Thyroid gland (tissue), 4 donors: ENCODE measurements at regions not wholly inside any gene's neighbourhood (a gene's known extent, or its start where the extent isn't known, plus 50 kb on each side); places are given as distances from the start of the nearest gene placed in this dataset.

Source experiments
- POLR2A ChIP-seq, 2 donors: fragments of 450-650 bp; IDR thresholded peaks; one replicate each; pipeline ENCODE4 v1.6.1; 2017; ENCODE audit warnings: antibody characterized with exemption in 2 of 2, mild to moderate bottlenecking in 2 of 2, moderate library complexity in 1 of 2
- TF ChIP-seq, protein P1 (sequence below), 6 experiments: fragments of 200-600 bp in 3 of 6; fragments of 450-650 bp in 3 of 6; sonication (generic) in 3 of 6; IDR thresholded peaks; one replicate each; pipeline ENCODE4 v1.5.1; 2016 to 2019; ENCODE audit warnings: antibody characterized with exemption in 6 of 6, mild to moderate bottlenecking in 2 of 6, inconsistent platforms in 1 of 6, moderate library complexity in 1 of 6

DNA sequence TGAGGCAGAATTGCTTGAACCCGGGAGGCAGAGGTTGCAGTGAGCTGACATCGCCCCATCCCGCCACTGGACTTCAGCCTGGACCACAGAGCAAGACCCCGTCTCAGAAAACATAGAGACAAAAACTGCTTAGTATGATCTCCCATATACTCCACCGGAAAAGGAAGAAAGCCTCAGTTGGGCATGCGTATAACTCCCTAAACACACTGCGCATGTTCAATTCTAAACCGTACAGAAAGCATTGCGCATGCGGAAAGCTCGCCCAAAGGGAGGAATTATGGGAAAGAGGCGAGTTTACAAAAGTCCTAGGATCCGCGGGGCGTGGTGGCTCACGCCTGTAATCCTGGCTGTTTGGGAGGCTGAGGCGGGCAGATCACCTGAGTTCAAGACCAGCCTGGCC, 312.7 kb upstream of the ERCC4 start:
- TF ChIP-seq, protein P1, sequence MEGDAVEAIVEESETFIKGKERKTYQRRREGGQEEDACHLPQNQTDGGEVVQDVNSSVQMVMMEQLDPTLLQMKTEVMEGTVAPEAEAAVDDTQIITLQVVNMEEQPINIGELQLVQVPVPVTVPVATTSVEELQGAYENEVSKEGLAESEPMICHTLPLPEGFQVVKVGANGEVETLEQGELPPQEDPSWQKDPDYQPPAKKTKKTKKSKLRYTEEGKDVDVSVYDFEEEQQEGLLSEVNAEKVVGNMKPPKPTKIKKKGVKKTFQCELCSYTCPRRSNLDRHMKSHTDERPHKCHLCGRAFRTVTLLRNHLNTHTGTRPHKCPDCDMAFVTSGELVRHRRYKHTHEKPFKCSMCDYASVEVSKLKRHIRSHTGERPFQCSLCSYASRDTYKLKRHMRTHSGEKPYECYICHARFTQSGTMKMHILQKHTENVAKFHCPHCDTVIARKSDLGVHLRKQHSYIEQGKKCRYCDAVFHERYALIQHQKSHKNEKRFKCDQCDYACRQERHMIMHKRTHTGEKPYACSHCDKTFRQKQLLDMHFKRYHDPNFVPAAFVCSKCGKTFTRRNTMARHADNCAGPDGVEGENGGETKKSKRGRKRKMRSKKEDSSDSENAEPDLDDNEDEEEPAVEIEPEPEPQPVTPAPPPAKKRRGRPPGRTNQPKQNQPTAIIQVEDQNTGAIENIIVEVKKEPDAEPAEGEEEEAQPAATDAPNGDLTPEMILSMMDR (IDR thresholded peaks at IDR 0.05), result no peak
- no peak for TF ChIP-seq POLR2A (IDR thresholded peaks at IDR 0.05)
